Sigmoid colon (tissue), 4 donors: ENCODE measurements at regions not wholly inside any gene's neighbourhood (a gene's known extent, or its start where the extent isn't known, plus 50 kb on each side); places are given as distances from the start of the nearest gene placed in this dataset.

Source experiments
- CTCF ChIP-seq, 4 experiments: fragments of 450-650 bp in 3 of 4; fragments of 200-600 bp in 1 of 4; IDR thresholded peaks; one replicate each; pipeline ENCODE4 v1.5.1; 2016 to 2019; ENCODE audit warnings: antibody characterized with exemption in 4 of 4, mild to moderate bottlenecking in 3 of 4, moderate library complexity in 2 of 4
- EP300 ChIP-seq, 4 donors: sonication (generic); formaldehyde crosslinking; IDR thresholded peaks; one replicate each; pipeline ENCODE4 v1.6.1; 2017; ENCODE audit warnings: antibody characterized with exemption in 4 of 4
- POLR2A ChIP-seq, 2 donors: fragments of 450-650 bp; IDR thresholded peaks; one replicate each; pipeline ENCODE4 v1.6.1; 2016; ENCODE audit warnings: antibody characterized with exemption in 2 of 2, mild to moderate bottlenecking in 2 of 2, moderate library complexity in 2 of 2
- POLR2AphosphoS5 ChIP-seq, 4 donors: sonication (generic); formaldehyde crosslinking; IDR thresholded peaks; one replicate each; pipeline ENCODE4 v1.6.1; 2017; ENCODE audit warnings: antibody characterized with exemption in 4 of 4

- TF ChIP-seq CTCF (IDR thresholded peaks at IDR 0.05) = no peak
- TF ChIP-seq POLR2AphosphoS5 (IDR thresholded peaks at IDR 0.05) = no peak
- no peak for TF ChIP-seq POLR2A (IDR thresholded peaks at IDR 0.05)
- TF ChIP-seq EP300 (IDR thresholded peaks at IDR 0.05) = no peak
Observed at GRCh38 chr20:48325656-48326433, 502.0 kb downstream of the PREX1 start.
